ENCODE measurements at regions not wholly inside any gene's neighbourhood (a gene's known extent, or its start where the extent isn't known, plus 50 kb on each side); places are given as distances from the start of the nearest gene placed in this dataset.

DNA sequence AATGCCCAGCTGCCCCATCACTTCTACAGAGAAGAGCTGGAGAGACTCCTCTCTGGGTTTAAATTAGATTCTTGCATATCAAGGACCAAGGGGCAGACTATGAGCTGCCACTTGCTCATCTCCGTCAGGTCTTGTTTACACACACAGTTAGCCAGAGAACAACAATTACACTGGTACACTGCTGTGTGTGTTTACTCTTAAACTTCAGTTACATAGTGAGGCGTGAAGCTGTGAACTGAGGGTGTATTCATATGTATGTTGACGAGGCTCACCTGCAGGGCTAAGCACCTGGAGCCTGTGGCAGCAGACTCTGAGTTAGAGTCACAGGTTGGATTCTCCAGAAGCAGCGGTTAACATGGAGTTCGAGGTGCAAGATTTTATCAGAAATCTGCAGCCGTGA lies 155.4 kb upstream of the ANKH start:
- TF ChIP-seq, protein P1, sequence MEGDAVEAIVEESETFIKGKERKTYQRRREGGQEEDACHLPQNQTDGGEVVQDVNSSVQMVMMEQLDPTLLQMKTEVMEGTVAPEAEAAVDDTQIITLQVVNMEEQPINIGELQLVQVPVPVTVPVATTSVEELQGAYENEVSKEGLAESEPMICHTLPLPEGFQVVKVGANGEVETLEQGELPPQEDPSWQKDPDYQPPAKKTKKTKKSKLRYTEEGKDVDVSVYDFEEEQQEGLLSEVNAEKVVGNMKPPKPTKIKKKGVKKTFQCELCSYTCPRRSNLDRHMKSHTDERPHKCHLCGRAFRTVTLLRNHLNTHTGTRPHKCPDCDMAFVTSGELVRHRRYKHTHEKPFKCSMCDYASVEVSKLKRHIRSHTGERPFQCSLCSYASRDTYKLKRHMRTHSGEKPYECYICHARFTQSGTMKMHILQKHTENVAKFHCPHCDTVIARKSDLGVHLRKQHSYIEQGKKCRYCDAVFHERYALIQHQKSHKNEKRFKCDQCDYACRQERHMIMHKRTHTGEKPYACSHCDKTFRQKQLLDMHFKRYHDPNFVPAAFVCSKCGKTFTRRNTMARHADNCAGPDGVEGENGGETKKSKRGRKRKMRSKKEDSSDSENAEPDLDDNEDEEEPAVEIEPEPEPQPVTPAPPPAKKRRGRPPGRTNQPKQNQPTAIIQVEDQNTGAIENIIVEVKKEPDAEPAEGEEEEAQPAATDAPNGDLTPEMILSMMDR (IDR thresholded peaks at IDR 0.05; ENCODE audit: extremely low read depth in 1 of 2, insufficient read depth in 1 of 2, low read depth in 1 of 2, low read length in 2 of 2) = no peak
- TF ChIP-seq POLR2A (IDR thresholded peaks at IDR 0.05; ENCODE audit: low read depth, low read length) = no peak

All from endothelial cell of umbilical vein (primary cell).